Psoas muscle (tissue), 7 donors: ENCODE measurements at regions not wholly inside any gene's neighbourhood (a gene's known extent, or its start where the extent isn't known, plus 50 kb on each side); places are given as distances from the start of the nearest gene placed in this dataset.

Experiments
- ATAC-seq, 4 donors: fragments of 200-7000 bp; cut with Tn5 transposase; one replicate each; pipeline ENCODE4 v1.9.1; 2020; ENCODE audit warnings: moderate library complexity in 3 of 4, mild to moderate bottlenecking in 2 of 4
- DNase-seq, 2 donors: peaks; one replicate each; pipeline ENCODE4 v3.0.0-alpha.2; 2020
- H3K27ac ChIP-seq: fragments of 200-600 bp; one replicate; pipeline ENCODE4 v1.8.0; 2022
- H3K27me3 ChIP-seq, 3 donors: fragments of 200-600 bp in 1 of 3; one replicate each; pipeline versions ENCODE4 v1.6.1 to v1.8.0; 2013 to 2022; ENCODE audit warnings: low read length in 2 of 3, mild to moderate bottlenecking in 2 of 3, moderate library complexity in 1 of 3; ENCODE audit not compliant: insufficient read depth in 3 of 3
- H3K36me3 ChIP-seq, 2 donors: fragments of 200-600 bp in 1 of 2; one replicate each; pipeline versions ENCODE4 v1.6.1 to v1.8.0; 2013 to 2022; ENCODE audit warnings: low read depth in 1 of 2, mild to moderate bottlenecking in 1 of 2, moderate library complexity in 1 of 2; ENCODE audit not compliant: insufficient read depth in 1 of 2
- H3K4me1 ChIP-seq: fragments of 200-600 bp; one replicate; pipeline ENCODE4 v1.8.0; 2022
- H3K4me3 ChIP-seq: fragments of 200-600 bp; one replicate; pipeline ENCODE4 v1.8.0; 2022; ENCODE audit warnings: mild to moderate bottlenecking
- H3K9me3 ChIP-seq: fragments of 200-600 bp; one replicate; pipeline ENCODE4 v1.8.0; 2022
- CTCF ChIP-seq: fragments of 200-600 bp; IDR thresholded peaks from one replicate; pipeline ENCODE4 v1.8.0; 2022; ENCODE audit warnings: antibody characterized with exemption
- WGBS, 3 donors: extraction: QIAGEN DNeasy Blood & Tissue Kit; methylation state at CpG; one replicate each; pipeline versions ENCODE4 v1.1.6 to v1.1.7; 2013; 5-methylcytosine and 5-hydroxymethylcytosine counted together
- intact Hi-C, 2 donors: fragments of 100-400 bp; cut with DNase I; formaldehyde crosslinking; loops; one replicate each; pipeline versions ENCODE4 v1.11.0 to v1.14.2; 2022
- donor health status: healthy with polysubstance abuse.
- donor health status: DM: no; HTN: no; CAD: no; lungs with moderate emphysema.
- donor health status: Bipolar disorder and iron deficiency.
- donor health status: healthy.
- donor health status: DM: yes; HTN: yes; CAD: no.
- donor health status: DM: no; HTN: no; CAD: no.
- donor health status: DM: yes; HTN: yes; CAD: no.

DNA sequence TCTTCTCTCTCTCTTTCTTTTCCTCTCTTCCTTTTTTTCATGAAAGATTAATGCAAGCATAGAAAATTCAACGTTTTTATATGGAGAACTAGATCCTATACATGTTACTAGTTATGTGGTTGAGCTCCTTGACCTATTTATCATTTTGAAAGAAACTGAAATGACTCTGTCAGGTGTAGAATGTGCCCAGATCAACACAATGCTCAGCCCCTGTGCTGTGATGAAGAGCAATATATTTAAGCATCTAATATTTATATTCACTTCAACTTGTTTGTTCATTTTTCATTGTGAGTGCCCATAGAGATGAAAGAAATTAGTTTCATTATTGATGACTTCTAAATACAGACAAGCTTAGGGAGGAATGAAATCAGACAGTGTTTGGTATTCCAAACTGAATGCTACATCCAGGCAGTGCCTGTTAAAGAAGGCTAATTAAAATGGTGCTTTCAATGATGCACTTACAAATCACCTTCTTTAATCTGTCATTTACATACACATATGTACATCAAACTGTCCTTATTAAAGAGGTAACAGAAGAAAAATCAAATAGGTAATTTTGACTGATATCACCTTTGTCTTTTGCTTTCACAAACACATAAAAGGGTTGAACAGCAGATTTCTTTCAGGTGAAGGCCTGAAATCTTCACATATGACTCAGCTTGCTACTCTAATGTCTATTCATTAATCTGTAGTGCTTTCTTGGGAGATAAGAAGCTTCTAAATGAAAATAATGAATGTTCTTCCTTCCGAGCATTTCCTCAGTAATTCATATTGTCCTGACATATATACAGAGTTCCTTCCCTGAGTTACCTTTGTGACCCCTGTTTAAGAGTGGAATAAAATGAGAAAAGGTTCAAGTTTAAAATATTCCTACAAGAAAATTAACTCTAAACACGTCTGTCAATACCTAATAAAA lies 915.9 kb downstream of the PDHA2 start:
- Histone ChIP-seq H3K4me3 (no peak overlapping the region), H3K36me3 (no peaks in the 10 kb centered on the region), H3K27ac (no peak overlapping the region), H3K9me3 (no peaks in the 10 kb centered on the region), H3K27me3 (no peaks in the 10 kb centered on the region), H3K4me1 (no peaks in the 10 kb centered on the region)
- TF ChIP-seq CTCF = no peak
- ATAC-seq (no peak), DNase-seq (no peak)
- intact Hi-C loops = no loop called here
- 33 to 43% (median 33%) methylated on average over 3 of the region's 3 CpGs for WGBS, 3 donors

- intact Hi-C loops = no loop called here
- no peak for TF ChIP-seq CTCF
- H3K27ac ChIP-seq = no peak overlapping the region
- H3K36me3 ChIP-seq = no peaks in the 10 kb centered on the region
- H3K9me3 ChIP-seq = no peaks in the 10 kb centered on the region
- H3K4me3 ChIP-seq = no peak overlapping the region
- no peaks in the 10 kb centered on the region for H3K27me3 ChIP-seq
- DNase-seq = no peak
- ATAC-seq = no peak
- 45 to 55% (median 48%) methylated on average over 1 of the region's 1 CpG for WGBS, 3 donors
- no peaks in the 10 kb centered on the region for H3K4me1 ChIP-seq
These were observed 916.7 kb downstream of the PDHA2 start for GRCh38 chr4:96756584-96756983.

DNA sequence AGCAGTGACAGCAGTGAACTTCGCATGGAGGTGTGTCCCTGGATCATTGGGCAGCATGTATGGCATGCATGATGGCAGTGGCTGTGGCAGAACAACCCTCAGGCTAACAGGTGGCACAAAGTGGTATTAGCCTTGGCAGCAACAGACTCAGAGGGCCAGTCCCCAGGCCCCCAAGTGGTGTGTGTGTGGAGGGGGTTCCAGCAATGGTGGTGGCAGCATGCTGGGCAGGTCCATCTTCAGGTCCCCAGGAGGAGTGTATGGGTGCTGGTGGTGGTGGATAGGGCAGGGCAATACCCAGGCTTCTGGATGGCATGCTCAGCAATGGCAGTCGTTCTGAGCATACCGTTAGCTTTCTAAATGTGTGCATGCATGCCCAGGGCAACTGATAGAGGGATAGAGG lies 923.7 kb downstream of the PDHA2 start:
- DNase-seq = no peak
- 83 to 88% (median 85%) methylated on average over 3 of the region's 3 CpGs for WGBS, 3 donors
- no peak overlapping the region for H3K4me3 ChIP-seq

GRCh38 chr4:96766359-96766758 lies 926.5 kb downstream of the PDHA2 start:
- no peaks in the 10 kb centered on the region for H3K4me1 ChIP-seq
- WGBS, 3 donors = 88 to 90% (median 89%) methylated on average over 5 of the region's 5 CpGs
- no peaks in the 10 kb centered on the region for H3K9me3 ChIP-seq
- no peaks in the 10 kb centered on the region for H3K27me3 ChIP-seq
- intact Hi-C loops = no loop called here
- no peak overlapping the region for H3K27ac ChIP-seq
- no peak for TF ChIP-seq CTCF
- DNase-seq = no peak
- no peak overlapping the region for H3K4me3 ChIP-seq
- no peak for ATAC-seq
- H3K36me3 ChIP-seq = no peaks in the 10 kb centered on the region

More for the DNA sequence above, 923.7 kb downstream of the PDHA2 start:
- ATAC-seq = no peak
- intact Hi-C loops = no loop called here
- Histone ChIP-seq H3K4me1 (no peaks in the 10 kb centered on the region), H3K9me3 (no peaks in the 10 kb centered on the region), H3K27ac (no peak overlapping the region), H3K27me3 (no peaks in the 10 kb centered on the region), H3K36me3 (no peaks in the 10 kb centered on the region)
- TF ChIP-seq CTCF = no peak
